ENCODE measurements at regions not wholly inside any gene's neighbourhood (a gene's known extent, or its start where the extent isn't known, plus 50 kb on each side); places are given as distances from the start of the nearest gene placed in this dataset.

DNA sequence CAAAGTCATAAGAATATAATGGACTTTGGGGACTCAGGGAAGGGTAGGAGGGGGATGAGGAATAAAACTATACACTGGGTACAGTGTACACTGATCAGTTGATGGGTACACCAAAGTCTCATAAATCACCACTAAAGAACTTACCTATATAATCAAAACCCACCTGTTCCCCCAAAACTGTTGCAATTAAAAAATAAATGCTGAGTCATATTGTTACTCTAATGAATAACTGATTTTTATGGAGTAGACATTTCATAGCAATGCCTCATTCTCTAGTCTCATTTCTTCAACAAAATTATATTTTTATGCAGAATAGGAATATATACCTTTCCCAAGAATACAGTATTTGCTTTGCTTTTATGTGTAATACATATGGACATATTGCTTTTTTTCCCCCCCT lies 181.2 kb downstream of the ST6GAL2 start (continued):
- TF ChIP-seq, protein P1, sequence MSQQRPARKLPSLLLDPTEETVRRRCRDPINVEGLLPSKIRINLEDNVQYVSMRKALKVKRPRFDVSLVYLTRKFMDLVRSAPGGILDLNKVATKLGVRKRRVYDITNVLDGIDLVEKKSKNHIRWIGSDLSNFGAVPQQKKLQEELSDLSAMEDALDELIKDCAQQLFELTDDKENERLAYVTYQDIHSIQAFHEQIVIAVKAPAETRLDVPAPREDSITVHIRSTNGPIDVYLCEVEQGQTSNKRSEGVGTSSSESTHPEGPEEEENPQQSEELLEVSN (IDR thresholded peaks at IDR 0.05; ENCODE audit: borderline replicate concordance, low read depth): no peak

DNA sequence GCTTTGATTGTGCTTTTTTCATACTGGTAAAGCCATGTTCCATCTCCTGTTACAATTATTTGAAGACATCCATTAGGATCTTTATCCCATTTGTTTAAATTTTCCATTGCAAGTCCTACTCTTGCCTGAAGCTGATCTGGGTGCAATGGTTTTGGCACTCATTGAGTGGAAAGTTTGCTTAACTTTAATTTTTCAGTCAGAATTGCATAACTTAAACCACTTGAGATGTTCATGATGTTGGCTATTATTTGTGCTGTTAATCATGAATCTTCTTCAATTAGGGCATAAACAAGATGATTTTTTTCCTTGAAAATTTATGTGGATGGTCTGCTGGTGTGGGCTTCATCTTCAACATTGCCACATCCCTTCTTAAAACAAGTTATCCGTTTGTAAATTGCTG lies 180.1 kb downstream of the ST6GAL2 start:
- Histone ChIP-seq H3K4me3 (no peak overlapping the region), H3K4me2 (no peak overlapping the region), H3K27ac (no peak overlapping the region), H3K9me3 (no peaks in the 10 kb centered on the region), H3K4me1 (no peaks in the 10 kb centered on the region)
- ChIA-PET CTCF (no interaction called here), POLR2A (no interaction called here)
- FAIRE-seq (no peak), ATAC-seq (no peak), DNase-seq (ENCODE audit: low read depth in 1 of 2, low spot score in 1 of 2) (no peak)
- TF ChIP-seq ZSCAN20 (CRISPR knock-in tag; IDR thresholded peaks at IDR 0.05): no peak
- no peak for TF ChIP-seq JUN (IDR thresholded peaks at IDR 0.05)
- TF ChIP-seq, protein P2, sequence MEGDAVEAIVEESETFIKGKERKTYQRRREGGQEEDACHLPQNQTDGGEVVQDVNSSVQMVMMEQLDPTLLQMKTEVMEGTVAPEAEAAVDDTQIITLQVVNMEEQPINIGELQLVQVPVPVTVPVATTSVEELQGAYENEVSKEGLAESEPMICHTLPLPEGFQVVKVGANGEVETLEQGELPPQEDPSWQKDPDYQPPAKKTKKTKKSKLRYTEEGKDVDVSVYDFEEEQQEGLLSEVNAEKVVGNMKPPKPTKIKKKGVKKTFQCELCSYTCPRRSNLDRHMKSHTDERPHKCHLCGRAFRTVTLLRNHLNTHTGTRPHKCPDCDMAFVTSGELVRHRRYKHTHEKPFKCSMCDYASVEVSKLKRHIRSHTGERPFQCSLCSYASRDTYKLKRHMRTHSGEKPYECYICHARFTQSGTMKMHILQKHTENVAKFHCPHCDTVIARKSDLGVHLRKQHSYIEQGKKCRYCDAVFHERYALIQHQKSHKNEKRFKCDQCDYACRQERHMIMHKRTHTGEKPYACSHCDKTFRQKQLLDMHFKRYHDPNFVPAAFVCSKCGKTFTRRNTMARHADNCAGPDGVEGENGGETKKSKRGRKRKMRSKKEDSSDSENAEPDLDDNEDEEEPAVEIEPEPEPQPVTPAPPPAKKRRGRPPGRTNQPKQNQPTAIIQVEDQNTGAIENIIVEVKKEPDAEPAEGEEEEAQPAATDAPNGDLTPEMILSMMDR (IDR thresholded peaks at IDR 0.05): no peak
- TF ChIP-seq, protein P3, sequence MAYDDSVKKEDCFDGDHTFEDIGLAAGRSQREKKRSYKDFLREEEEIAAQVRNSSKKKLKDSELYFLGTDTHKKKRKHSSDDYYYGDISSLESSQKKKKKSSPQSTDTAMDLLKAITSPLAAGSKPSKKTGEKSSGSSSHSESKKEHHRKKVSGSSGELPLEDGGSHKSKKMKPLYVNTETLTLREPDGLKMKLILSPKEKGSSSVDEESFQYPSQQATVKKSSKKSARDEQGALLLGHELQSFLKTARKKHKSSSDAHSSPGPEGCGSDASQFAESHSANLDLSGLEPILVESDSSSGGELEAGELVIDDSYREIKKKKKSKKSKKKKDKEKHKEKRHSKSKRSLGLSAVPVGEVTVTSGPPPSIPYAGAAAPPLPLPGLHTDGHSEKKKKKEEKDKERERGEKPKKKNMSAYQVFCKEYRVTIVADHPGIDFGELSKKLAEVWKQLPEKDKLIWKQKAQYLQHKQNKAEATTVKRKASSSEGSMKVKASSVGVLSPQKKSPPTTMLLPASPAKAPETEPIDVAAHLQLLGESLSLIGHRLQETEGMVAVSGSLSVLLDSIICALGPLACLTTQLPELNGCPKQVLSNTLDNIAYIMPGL (CRISPR knock-in tag; IDR thresholded peaks at IDR 0.05; ENCODE audit: borderline replicate concordance): no peak
- TF ChIP-seq, protein P4, sequence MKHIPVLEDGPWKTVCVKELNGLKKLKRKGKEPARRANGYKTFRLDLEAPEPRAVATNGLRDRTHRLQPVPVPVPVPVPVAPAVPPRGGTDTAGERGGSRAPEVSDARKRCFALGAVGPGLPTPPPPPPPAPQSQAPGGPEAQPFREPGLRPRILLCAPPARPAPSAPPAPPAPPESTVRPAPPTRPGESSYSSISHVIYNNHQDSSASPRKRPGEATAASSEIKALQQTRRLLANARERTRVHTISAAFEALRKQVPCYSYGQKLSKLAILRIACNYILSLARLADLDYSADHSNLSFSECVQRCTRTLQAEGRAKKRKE (CRISPR knock-in tag; IDR thresholded peaks at IDR 0.05; ENCODE audit: low read depth): no peak
- no peak for TF ChIP-seq CHD2 (IDR thresholded peaks at IDR 0.05; ENCODE audit: low read length, partially characterized antibody)
- 29% methylated on average over 1 of the region's 1 CpG for WGBS (ENCODE audit: missing lambda C conversion rate)

DNA sequence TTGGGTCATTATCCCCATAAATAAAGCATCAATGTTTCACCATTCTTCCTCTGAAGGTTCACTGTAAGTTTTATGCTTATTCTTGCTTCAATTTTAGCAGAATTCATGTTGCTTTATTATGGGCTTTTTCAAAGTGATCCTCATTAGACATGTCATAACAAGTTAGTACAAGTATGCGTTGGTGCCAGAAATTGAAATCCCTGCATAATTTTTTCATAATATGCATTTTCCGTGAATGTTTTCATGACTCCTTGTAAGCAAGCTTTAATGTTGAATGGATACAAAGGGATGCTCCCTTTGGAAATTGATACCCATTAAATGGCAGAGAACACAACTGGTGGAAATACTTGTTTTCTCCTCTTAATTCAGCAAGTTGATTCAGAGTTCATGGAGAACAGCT lies 179.7 kb downstream of the ST6GAL2 start:
- FAIRE-seq: no peak
- no peak overlapping the region for H3K27ac ChIP-seq
- ATAC-seq: no peak
- no peaks in the 10 kb centered on the region for H3K4me1 ChIP-seq
- DNase-seq (ENCODE audit: low read depth in 1 of 2, low spot score in 1 of 2): no peak
- ChIA-PET POLR2A (no interaction called here), CTCF (no interaction called here)
- 68% methylated on average over 2 of the region's 2 CpGs for WGBS (ENCODE audit: missing lambda C conversion rate)
- H3K4me3 ChIP-seq: no peak overlapping the region
- no peak overlapping the region for H3K4me2 ChIP-seq
- TF ChIP-seq RNF2 (IDR thresholded peaks at IDR 0.05; ENCODE audit: borderline replicate concordance, low read depth): no peak
- no peak for TF ChIP-seq RAD21 (conservative IDR thresholded peaks at IDR 0.05 in 1 of 2, IDR thresholded peaks at IDR 0.05 in 1 of 2)
- TF ChIP-seq MYC (IDR thresholded peaks at IDR 0.05; ENCODE audit: borderline replicate concordance, low read length): no peak
- no peak for TF ChIP-seq HDAC2 (IDR thresholded peaks at IDR 0.05)
- TF ChIP-seq CHD2 (IDR thresholded peaks at IDR 0.05; ENCODE audit: low read length, partially characterized antibody): no peak
- TF ChIP-seq SREBF2 (IDR thresholded peaks at IDR 0.05): no peak
- TF ChIP-seq MAFK (IDR thresholded peaks at IDR 0.05; ENCODE audit: partially characterized antibody): no peak
- no peak for TF ChIP-seq CEBPB (IDR thresholded peaks at IDR 0.05)
- TF ChIP-seq RFX5 (IDR thresholded peaks at IDR 0.05): no peak
- no peak for TF ChIP-seq CBX8 (IDR thresholded peaks at IDR 0.05)
- no peak for TF ChIP-seq ESRRA (IDR thresholded peaks at IDR 0.05; ENCODE audit: borderline replicate concordance, low read length)
- TF ChIP-seq TFCP2L1 (CRISPR knock-in tag; IDR thresholded peaks at IDR 0.05): no peak
- no peak for TF ChIP-seq FOSL2 (IDR thresholded peaks at IDR 0.05)
- no peak for TF ChIP-seq FOSL2 (CRISPR knock-in tag; IDR thresholded peaks at IDR 0.05)
- no peak for TF ChIP-seq ZC3H11A (IDR thresholded peaks at IDR 0.05)
- TF ChIP-seq RARB (CRISPR knock-in tag; IDR thresholded peaks at IDR 0.05): no peak
- TF ChIP-seq NPAS2 (CRISPR knock-in tag; IDR thresholded peaks at IDR 0.05; ENCODE audit: borderline replicate concordance): no peak
- TF ChIP-seq, protein P5, sequence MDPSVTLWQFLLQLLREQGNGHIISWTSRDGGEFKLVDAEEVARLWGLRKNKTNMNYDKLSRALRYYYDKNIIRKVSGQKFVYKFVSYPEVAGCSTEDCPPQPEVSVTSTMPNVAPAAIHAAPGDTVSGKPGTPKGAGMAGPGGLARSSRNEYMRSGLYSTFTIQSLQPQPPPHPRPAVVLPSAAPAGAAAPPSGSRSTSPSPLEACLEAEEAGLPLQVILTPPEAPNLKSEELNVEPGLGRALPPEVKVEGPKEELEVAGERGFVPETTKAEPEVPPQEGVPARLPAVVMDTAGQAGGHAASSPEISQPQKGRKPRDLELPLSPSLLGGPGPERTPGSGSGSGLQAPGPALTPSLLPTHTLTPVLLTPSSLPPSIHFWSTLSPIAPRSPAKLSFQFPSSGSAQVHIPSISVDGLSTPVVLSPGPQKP (IDR thresholded peaks at IDR 0.05; ENCODE audit: low read depth, low read length): no peak
- peaks cover 2% of the 10 kb centered on the region; the same call in 1 of the 3 replicates for H3K9me3 ChIP-seq
